ENCODE measurements at regions not wholly inside any gene's neighbourhood (a gene's known extent, or its start where the extent isn't known, plus 50 kb on each side); places are given as distances from the start of the nearest gene placed in this dataset.

- intact Hi-C loops (cut with micrococcal nuclease), result no loop called here
- Histone ChIP-seq H4K20me1 (ENCODE audit: control insufficient read depth, insufficient read depth, low read length, poor library complexity, severe bottlenecking) (no peaks in the 10 kb centered on the region), H3K9me3 (ENCODE audit: control extremely low read depth in 1 of 3, control insufficient read depth in 2 of 3, insufficient read depth in 1 of 3, low read length in 2 of 3) (no peaks in the 10 kb centered on the region), H3K4me1 (ENCODE audit: control insufficient read depth in 2 of 2, insufficient read depth in 2 of 2, low read length in 2 of 2) (no peaks in the 10 kb centered on the region), H3K36me3 (replicated peaks in 1 of 2; ENCODE audit: control extremely low read depth in 1 of 2, control insufficient read depth in 1 of 2, extremely low read depth in 1 of 2, insufficient read depth in 2 of 2, low read length in 1 of 2) (no peaks in the 10 kb centered on the region), H3K9ac (ENCODE audit: low read length) (no peak overlapping the region), H2AFZ (ENCODE audit: insufficient read depth, low read depth, low read length, poor library complexity, severe bottlenecking) (no peak overlapping the region), H3K79me2 (ENCODE audit: control insufficient read depth, insufficient read depth, low read length) (no peaks in the 10 kb centered on the region), H3K4me2 (replicated peaks; ENCODE audit: low read depth, low read length, poor library complexity, severe bottlenecking) (no peak overlapping the region), H3K4me3 (ENCODE audit: control extremely low read depth in 1 of 5, extremely low read depth in 1 of 5, insufficient read depth in 1 of 5, low read depth in 2 of 5, low read length in 4 of 5) (no peak overlapping the region), H3K27me3 (replicated peaks in 1 of 4; ENCODE audit: control extremely low read depth in 1 of 4, control insufficient read depth in 3 of 4, insufficient read depth in 4 of 4, low read length in 3 of 4) (peaks cover 0 to 2% (median 0%) of the 10 kb centered on the region in 4 experiments), H3K27ac (ENCODE audit: low read length in 2 of 2) (no peak overlapping the region)
- DNase-seq, result no peak
- TF ChIP-seq EZH2 (IDR thresholded peaks at IDR 0.05; ENCODE audit: borderline replicate concordance, insufficient read depth, low read depth, low read length, poor library complexity, severe bottlenecking), result no peak
- TF ChIP-seq CTCF (IDR thresholded peaks at IDR 0.05), result no peak
- no peak overlapping the region for H3K4me3 Mint-ChIP-seq
- no peaks in the 10 kb centered on the region for H3K4me1 Mint-ChIP-seq
- no peak overlapping the region for H3K27ac Mint-ChIP-seq
- H3K9me3 Mint-ChIP-seq (ENCODE audit: insufficient read depth), result no peaks in the 10 kb centered on the region
- ATAC-seq (ENCODE audit: low read depth), result no peak
- POLR2A ChIA-PET, result no interaction called here
- H3K27me3 Mint-ChIP-seq, result peaks cover 18% of the 10 kb centered on the region
- CTCF ChIA-PET, result no interaction called here
- 93% methylated on average over 3 of the region's 5 CpGs for WGBS (ENCODE audit: insufficient coverage)
These were observed 87.4 kb upstream of the FAM169A start for GRCh38 chr5:74953554-74953936.

GRCh38 chr5:74952406-74952805 lies 86.2 kb upstream of the FAM169A start:
- TF ChIP-seq EZH2 (IDR thresholded peaks at IDR 0.05; ENCODE audit: borderline replicate concordance, insufficient read depth, low read depth, low read length, poor library complexity, severe bottlenecking) (no peak), CTCF (IDR thresholded peaks at IDR 0.05) (no peak)
- no peak overlapping the region for H3K27ac ChIP-seq (ENCODE audit: low read length in 2 of 2)
- intact Hi-C loops (cut with micrococcal nuclease), result no loop called here
- no peaks in the 10 kb centered on the region for H3K9me3 ChIP-seq (ENCODE audit: control extremely low read depth in 1 of 3, control insufficient read depth in 2 of 3, insufficient read depth in 1 of 3, low read length in 2 of 3)
- H4K20me1 ChIP-seq (ENCODE audit: control insufficient read depth, insufficient read depth, low read length, poor library complexity, severe bottlenecking), result no peaks in the 10 kb centered on the region
- H3K79me2 ChIP-seq (ENCODE audit: control insufficient read depth, insufficient read depth, low read length), result no peaks in the 10 kb centered on the region
- no peak overlapping the region for H3K9ac ChIP-seq (ENCODE audit: low read length)
- H3K36me3 ChIP-seq (replicated peaks in 1 of 2; ENCODE audit: control extremely low read depth in 1 of 2, control insufficient read depth in 1 of 2, extremely low read depth in 1 of 2, insufficient read depth in 2 of 2, low read length in 1 of 2), result no peaks in the 10 kb centered on the region
- Mint-ChIP-seq H3K27ac (no peak overlapping the region), H3K9me3 (ENCODE audit: insufficient read depth) (no peaks in the 10 kb centered on the region), H3K4me3 (no peak overlapping the region), H3K27me3 (peaks cover 22% of the 10 kb centered on the region), H3K4me1 (no peaks in the 10 kb centered on the region)
- POLR2A ChIA-PET, result no interaction called here
- H3K27me3 ChIP-seq (replicated peaks in 1 of 4; ENCODE audit: control extremely low read depth in 1 of 4, control insufficient read depth in 3 of 4, insufficient read depth in 4 of 4, low read length in 3 of 4), result peaks cover 0 to 2% (median 0%) of the 10 kb centered on the region in 4 experiments
- no peak overlapping the region for H3K4me2 ChIP-seq (replicated peaks; ENCODE audit: low read depth, low read length, poor library complexity, severe bottlenecking)
- no peak overlapping the region for H2AFZ ChIP-seq (ENCODE audit: insufficient read depth, low read depth, low read length, poor library complexity, severe bottlenecking)
- H3K4me1 ChIP-seq (ENCODE audit: control insufficient read depth in 2 of 2, insufficient read depth in 2 of 2, low read length in 2 of 2), result no peaks in the 10 kb centered on the region
- CTCF ChIA-PET, result no interaction called here
- 93% methylated on average over 3 of the region's 4 CpGs for WGBS (ENCODE audit: insufficient coverage)
- DNase-seq (no peak), ATAC-seq (ENCODE audit: low read depth) (no peak)
- no peak overlapping the region for H3K4me3 ChIP-seq (ENCODE audit: control extremely low read depth in 1 of 5, extremely low read depth in 1 of 5, insufficient read depth in 1 of 5, low read depth in 2 of 5, low read length in 4 of 5)
